Lower leg skin (tissue), 3 donors: ENCODE measurements at regions not wholly inside any gene's neighbourhood (a gene's known extent, or its start where the extent isn't known, plus 50 kb on each side); places are given as distances from the start of the nearest gene placed in this dataset.

Experiments
- POLR2A ChIP-seq, 2 donors: fragments of 450-650 bp; IDR thresholded peaks; one replicate each; pipeline ENCODE4 v1.6.1; 2016 to 2017; ENCODE audit warnings: antibody characterized with exemption in 2 of 2, mild to moderate bottlenecking in 1 of 2, moderate library complexity in 1 of 2
- TF ChIP-seq, protein P1 (sequence below), 3 donors: fragments of 450-650 bp; IDR thresholded peaks; one replicate each; pipeline ENCODE4 v1.5.1; 2016; ENCODE audit warnings: antibody characterized with exemption in 3 of 3, mild to moderate bottlenecking in 3 of 3, moderate library complexity in 2 of 3

DNA sequence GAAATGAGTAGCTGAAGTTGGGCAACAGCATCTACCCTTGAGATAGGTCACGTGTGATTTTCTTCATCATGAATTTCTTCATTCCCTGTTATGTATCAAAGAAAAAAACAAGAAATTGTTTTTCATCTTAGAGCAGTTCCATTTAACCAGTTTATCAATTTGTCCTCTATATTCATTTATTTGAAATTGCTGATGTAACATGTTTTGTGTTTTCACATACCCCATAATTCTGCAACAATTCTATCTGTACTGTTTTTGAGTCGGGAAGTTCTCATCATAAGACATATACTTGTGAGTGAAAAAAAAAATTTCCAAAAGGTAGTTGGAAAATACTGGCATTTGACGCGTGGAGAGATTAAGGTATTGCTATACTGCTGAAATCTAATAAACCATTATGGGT lies 422.6 kb upstream of the REG3G start:
- TF ChIP-seq, protein P1, sequence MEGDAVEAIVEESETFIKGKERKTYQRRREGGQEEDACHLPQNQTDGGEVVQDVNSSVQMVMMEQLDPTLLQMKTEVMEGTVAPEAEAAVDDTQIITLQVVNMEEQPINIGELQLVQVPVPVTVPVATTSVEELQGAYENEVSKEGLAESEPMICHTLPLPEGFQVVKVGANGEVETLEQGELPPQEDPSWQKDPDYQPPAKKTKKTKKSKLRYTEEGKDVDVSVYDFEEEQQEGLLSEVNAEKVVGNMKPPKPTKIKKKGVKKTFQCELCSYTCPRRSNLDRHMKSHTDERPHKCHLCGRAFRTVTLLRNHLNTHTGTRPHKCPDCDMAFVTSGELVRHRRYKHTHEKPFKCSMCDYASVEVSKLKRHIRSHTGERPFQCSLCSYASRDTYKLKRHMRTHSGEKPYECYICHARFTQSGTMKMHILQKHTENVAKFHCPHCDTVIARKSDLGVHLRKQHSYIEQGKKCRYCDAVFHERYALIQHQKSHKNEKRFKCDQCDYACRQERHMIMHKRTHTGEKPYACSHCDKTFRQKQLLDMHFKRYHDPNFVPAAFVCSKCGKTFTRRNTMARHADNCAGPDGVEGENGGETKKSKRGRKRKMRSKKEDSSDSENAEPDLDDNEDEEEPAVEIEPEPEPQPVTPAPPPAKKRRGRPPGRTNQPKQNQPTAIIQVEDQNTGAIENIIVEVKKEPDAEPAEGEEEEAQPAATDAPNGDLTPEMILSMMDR (IDR thresholded peaks at IDR 0.05), result no peak
- TF ChIP-seq POLR2A (IDR thresholded peaks at IDR 0.05), result no peak
